ENCODE measurements at regions not wholly inside any gene's neighbourhood (a gene's known extent, or its start where the extent isn't known, plus 50 kb on each side); places are given as distances from the start of the nearest gene placed in this dataset.

DNA sequence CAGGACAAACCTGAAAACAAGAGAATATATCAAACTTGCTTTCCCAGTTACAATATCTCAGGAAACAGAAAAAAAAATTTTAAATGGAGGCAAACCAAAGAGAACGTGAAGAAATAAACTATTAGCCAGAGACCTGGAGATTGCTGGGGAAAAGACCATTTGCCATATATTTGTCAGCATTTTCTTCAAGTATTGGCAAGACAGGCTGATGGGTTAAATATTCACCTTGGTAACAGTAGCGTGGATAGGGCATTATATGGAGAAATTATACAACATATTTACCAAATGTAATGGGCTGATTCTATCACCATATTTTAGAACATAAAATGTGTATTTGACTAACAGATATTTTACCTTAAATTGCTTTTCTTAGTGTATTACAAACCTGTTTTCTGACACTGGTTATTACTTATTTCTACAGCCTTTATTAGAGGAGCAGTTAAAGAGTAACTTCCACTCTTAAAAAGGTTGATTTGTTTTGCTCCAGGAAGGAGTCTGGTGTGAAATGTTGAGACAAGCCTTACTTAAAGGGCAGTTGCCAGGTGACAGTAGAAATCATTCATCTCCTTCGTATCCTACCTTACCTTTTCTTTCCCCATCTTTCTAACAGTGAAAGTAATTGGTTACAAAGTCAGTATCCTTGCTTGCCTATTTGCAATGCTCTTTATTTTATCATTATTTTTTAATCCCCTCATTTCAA lies 575.5 kb downstream of the GBA3 start:
- TF ChIP-seq SIN3A (IDR thresholded peaks at IDR 0.05; ENCODE audit: borderline replicate concordance, insufficient read depth, low read depth, low read length) (no peak), CTCF (IDR thresholded peaks at IDR 0.05) (no peak)
- ChIA-PET CTCF (no interaction called here), POLR2A (no interaction called here)
- no TSS peak for BruUV-seq (replicated peaks)
- no peak overlapping the region for H3K27ac ChIP-seq (ENCODE audit: low read length)
- in situ Hi-C loops (cut with HindIII; ENCODE audit: low pct_unique_long_range_greater_than_20kb, low sequenced_read_pairs): no loop called here
- no peak for ATAC-seq
- no peaks in the 10 kb centered on the region for H3K27me3 ChIP-seq (ENCODE audit: control insufficient read depth, insufficient read depth, low read length)
- H3K36me3 ChIP-seq (ENCODE audit: control insufficient read depth, insufficient read depth, low read length): no peaks in the 10 kb centered on the region
- H3K9me3 ChIP-seq (ENCODE audit: control insufficient read depth, insufficient read depth, low read depth, low read length): no peaks in the 10 kb centered on the region
- H3K4me3 ChIP-seq (ENCODE audit: low read depth in 2 of 2, low read length in 2 of 2): no peak overlapping the region
- intact Hi-C loops (cut with micrococcal nuclease; ENCODE audit: unreplicated experiment): no loop called here
- DNase-seq (ENCODE audit: low read depth, low spot score): no peak
- no peaks in the 10 kb centered on the region for H3K4me1 ChIP-seq (ENCODE audit: control insufficient read depth, insufficient read depth, low read length)

- intact Hi-C loops (cut with micrococcal nuclease; ENCODE audit: unreplicated experiment) (no loop called here), in situ Hi-C loops (cut with HindIII; ENCODE audit: low pct_unique_long_range_greater_than_20kb, low sequenced_read_pairs) (no loop called here)
- TF ChIP-seq POLR2AphosphoS5 (IDR thresholded peaks at IDR 0.05; ENCODE audit: low read depth, low read length) (no peak), SIN3A (IDR thresholded peaks at IDR 0.05; ENCODE audit: borderline replicate concordance, insufficient read depth, low read depth, low read length) (no peak), CTCF (IDR thresholded peaks at IDR 0.05) (no peak), TCF7L2 (IDR thresholded peaks at IDR 0.05; ENCODE audit: low read depth, low read length) (no peak)
- TF ChIP-seq, protein P1, sequence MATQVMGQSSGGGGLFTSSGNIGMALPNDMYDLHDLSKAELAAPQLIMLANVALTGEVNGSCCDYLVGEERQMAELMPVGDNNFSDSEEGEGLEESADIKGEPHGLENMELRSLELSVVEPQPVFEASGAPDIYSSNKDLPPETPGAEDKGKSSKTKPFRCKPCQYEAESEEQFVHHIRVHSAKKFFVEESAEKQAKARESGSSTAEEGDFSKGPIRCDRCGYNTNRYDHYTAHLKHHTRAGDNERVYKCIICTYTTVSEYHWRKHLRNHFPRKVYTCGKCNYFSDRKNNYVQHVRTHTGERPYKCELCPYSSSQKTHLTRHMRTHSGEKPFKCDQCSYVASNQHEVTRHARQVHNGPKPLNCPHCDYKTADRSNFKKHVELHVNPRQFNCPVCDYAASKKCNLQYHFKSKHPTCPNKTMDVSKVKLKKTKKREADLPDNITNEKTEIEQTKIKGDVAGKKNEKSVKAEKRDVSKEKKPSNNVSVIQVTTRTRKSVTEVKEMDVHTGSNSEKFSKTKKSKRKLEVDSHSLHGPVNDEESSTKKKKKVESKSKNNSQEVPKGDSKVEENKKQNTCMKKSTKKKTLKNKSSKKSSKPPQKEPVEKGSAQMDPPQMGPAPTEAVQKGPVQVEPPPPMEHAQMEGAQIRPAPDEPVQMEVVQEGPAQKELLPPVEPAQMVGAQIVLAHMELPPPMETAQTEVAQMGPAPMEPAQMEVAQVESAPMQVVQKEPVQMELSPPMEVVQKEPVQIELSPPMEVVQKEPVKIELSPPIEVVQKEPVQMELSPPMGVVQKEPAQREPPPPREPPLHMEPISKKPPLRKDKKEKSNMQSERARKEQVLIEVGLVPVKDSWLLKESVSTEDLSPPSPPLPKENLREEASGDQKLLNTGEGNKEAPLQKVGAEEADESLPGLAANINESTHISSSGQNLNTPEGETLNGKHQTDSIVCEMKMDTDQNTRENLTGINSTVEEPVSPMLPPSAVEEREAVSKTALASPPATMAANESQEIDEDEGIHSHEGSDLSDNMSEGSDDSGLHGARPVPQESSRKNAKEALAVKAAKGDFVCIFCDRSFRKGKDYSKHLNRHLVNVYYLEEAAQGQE (IDR thresholded peaks at IDR 0.05; ENCODE audit: insufficient read depth in 1 of 2, low read depth in 2 of 2, low read length in 1 of 2): no peak
- ChIA-PET CTCF (no interaction called here), POLR2A (no interaction called here)
- ATAC-seq: no peak
- Histone ChIP-seq H3K36me3 (ENCODE audit: control insufficient read depth, insufficient read depth, low read length) (no peaks in the 10 kb centered on the region), H3K27ac (ENCODE audit: low read length) (no peak overlapping the region), H3K4me3 (ENCODE audit: low read depth in 2 of 2, low read length in 2 of 2) (no peak overlapping the region), H3K27me3 (ENCODE audit: control insufficient read depth, insufficient read depth, low read length) (no peaks in the 10 kb centered on the region), H3K4me1 (ENCODE audit: control insufficient read depth, insufficient read depth, low read length) (no peaks in the 10 kb centered on the region), H3K9me3 (ENCODE audit: control insufficient read depth, insufficient read depth, low read depth, low read length) (no peaks in the 10 kb centered on the region)
- BruUV-seq (replicated peaks): no TSS peak
- DNase-seq (ENCODE audit: low read depth, low spot score): no peak
Measured at GRCh38 chr4:23266401-23266800, 573.7 kb downstream of the GBA3 start.
